ENCODE measurements at regions not wholly inside any gene's neighbourhood (a gene's known extent, or its start where the extent isn't known, plus 50 kb on each side); places are given as distances from the start of the nearest gene placed in this dataset.
"Not testable (repeated sequence)": the region's sequence is repeated elsewhere in the genome, so short reads cannot be mapped to it uniquely, and the experiment has no call there.

- H3K4me3 ChIP-seq (ENCODE audit: low read length) = no peak overlapping the region
- DNase-seq (ENCODE audit: low read depth) = no peak
- TF ChIP-seq CTCF (IDR thresholded peaks at IDR 0.05; ENCODE audit: insufficient read depth, low read depth, low read length, missing control alignments) = no peak
Observed at GRCh38 chr3:18992709-18993108, 155.6 kb upstream of the KCNH8 start.

DNA sequence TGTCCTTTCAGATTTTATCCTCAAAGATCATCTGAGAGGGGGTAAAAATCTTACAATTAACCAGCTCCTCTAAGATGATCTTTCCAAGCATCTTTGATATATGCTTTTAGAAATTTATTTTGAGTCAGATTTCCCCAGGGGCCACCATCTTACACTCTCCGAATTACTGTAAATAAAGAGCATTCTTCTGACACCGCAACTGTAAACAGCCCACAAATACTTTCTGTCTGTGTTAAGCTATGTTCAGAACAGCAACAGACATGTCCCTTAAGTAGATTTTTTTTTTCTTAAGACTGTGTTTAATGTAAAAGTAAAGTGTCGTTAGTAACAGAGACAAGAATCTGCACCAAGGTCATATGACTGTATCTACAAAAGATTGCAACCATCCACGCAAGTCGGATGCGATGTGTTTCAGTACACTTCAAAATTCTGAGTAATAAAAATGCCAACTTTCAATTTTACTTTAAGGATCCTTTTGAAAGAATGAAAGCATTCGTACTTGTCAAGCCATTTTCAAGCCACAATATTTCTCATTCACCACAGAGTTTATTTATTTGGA, 159.0 kb upstream of the KCNH8 start:
- no peak for TF ChIP-seq CTCF (IDR thresholded peaks at IDR 0.05; ENCODE audit: insufficient read depth, low read depth, low read length, missing control alignments)
- no peak overlapping the region for H3K4me3 ChIP-seq (ENCODE audit: low read length)
- DNase-seq (ENCODE audit: low read depth) = no peak

DNA sequence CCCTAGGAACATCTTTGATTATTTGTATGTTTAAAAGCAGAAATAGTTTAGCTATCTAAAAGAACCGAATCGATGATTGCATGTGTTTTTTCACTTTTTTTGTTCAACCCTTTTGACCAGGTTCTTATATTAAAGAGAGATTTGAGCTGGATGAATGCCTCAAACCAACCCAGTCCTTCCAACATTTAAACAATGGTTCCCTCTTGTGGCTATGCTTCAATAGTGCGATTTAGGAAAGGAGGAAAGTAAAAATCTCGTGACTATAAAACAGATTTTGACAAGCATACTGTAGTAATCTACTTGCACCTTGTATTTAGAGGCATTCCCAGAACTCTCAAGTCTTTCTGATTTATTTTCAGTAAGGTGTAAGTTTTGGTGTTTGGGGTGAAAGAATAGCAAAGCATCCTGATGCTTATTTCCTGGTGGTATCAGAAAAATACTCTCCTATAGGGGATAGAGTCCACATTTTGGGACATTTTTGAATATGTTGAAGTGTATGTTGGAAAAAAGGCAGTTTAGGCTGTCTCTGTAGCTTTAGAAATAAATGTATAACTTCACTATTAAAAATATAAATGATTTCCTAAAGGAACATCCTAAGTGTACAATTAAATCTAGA, 159.6 kb upstream of the KCNH8 start:
- DNase-seq (ENCODE audit: low read depth) = peak; percentile 36
- peak; percentile 59 for TF ChIP-seq CTCF (IDR thresholded peaks at IDR 0.05; ENCODE audit: insufficient read depth, low read depth, low read length, missing control alignments)
- H3K4me3 ChIP-seq (ENCODE audit: low read length) = no peak overlapping the region

GRCh38 chr3:18987862-18988447, 160.4 kb upstream of the KCNH8 start:
- peak; percentile 2 for DNase-seq (ENCODE audit: low read depth)
- H3K4me3 ChIP-seq (ENCODE audit: low read length) = no peak overlapping the region
- no peak for TF ChIP-seq CTCF (IDR thresholded peaks at IDR 0.05; ENCODE audit: insufficient read depth, low read depth, low read length, missing control alignments)

DNA sequence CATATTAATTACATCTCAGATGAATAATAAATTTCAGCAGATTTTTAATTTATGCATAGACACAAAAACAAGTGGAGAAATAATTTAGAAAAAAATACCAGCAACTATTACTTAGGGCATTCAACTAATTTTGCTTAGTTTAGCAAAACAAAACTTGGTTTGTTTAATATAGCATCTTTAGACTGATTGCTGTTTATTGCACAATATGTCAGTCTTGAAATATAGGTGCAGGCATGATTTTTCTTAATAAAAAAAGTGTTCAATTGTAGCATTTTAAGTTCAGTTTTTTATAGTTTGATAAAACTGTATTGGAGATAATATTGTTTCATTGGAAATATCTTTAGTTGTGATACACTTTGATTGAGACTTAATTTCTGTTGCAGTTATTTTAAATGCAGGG, 161.2 kb upstream of the KCNH8 start:
- no peak overlapping the region for H3K4me3 ChIP-seq (ENCODE audit: low read length)
- no peak for TF ChIP-seq CTCF (IDR thresholded peaks at IDR 0.05; ENCODE audit: insufficient read depth, low read depth, low read length, missing control alignments)
- no peak for DNase-seq (ENCODE audit: low read depth)

GRCh38 chr3:18982920-18983319, 165.4 kb upstream of the KCNH8 start:
- H3K4me3 ChIP-seq (ENCODE audit: low read length) = no peak overlapping the region
- no peak for DNase-seq (ENCODE audit: low read depth)
- TF ChIP-seq CTCF (IDR thresholded peaks at IDR 0.05; ENCODE audit: insufficient read depth, low read depth, low read length, missing control alignments) = no peak

- not testable (repeated sequence) for DNase-seq (ENCODE audit: low read depth); H3K4me3 ChIP-seq (ENCODE audit: low read length)
Observed at GRCh38 chr3:18976102-18976501, 172.2 kb upstream of the KCNH8 start.

All from epithelial cell of esophagus (primary cell).